GM23338 (cell line): ENCODE measurements at regions not wholly inside any gene's neighbourhood (a gene's known extent, or its start where the extent isn't known, plus 50 kb on each side); places are given as distances from the start of the nearest gene placed in this dataset.

ENCODE experiments used
- ATAC-seq: fragments of 200-7000 bp; cut with Tn5 transposase; 3 replicates; pipeline ENCODE4 v1.9.1; 2020
- DNase-seq: peaks from one replicate; pipeline ENCODE4 v3.0.0-alpha.2; 2015; ENCODE audit warnings: low spot score
- H2AFZ ChIP-seq: fragments of 200-600 bp; sonication (generic); 2 replicates; pipeline ENCODE4 v1.8.0; 2016; ENCODE audit warnings: antibody characterized with exemption, mild to moderate bottlenecking, moderate library complexity
- H3F3A ChIP-seq: fragments of 200-600 bp; sonication (generic); replicated peaks from 2 replicates; pipeline ENCODE4 v1.8.0; 2017; ENCODE audit warnings: antibody characterized with exemption, mixed run types, low read depth
- H3K27ac ChIP-seq: fragments of 200-600 bp; sonication (generic); 2 replicates; pipeline ENCODE4 v1.6.1; 2016; ENCODE audit warnings: low read depth
- H3K27me3 ChIP-seq: fragments of 200-600 bp; sonication (generic); 2 replicates; pipeline ENCODE4 v1.8.0; 2016; ENCODE audit warnings: mild to moderate bottlenecking, mixed run types, moderate library complexity; ENCODE audit not compliant: insufficient read depth
- H3K36me3 ChIP-seq: fragments of 200-600 bp; sonication (generic); 2 replicates; pipeline ENCODE4 v1.8.0; 2016; ENCODE audit warnings: mild to moderate bottlenecking; ENCODE audit not compliant: insufficient read depth
- H3K4me1 ChIP-seq: fragments of 200-600 bp; sonication (generic); 2 replicates; pipeline ENCODE4 v1.8.0; 2016; ENCODE audit warnings: mild to moderate bottlenecking, moderate library complexity; ENCODE audit not compliant: insufficient read depth
- H3K4me2 ChIP-seq: fragments of 200-600 bp; sonication (generic); 2 replicates; pipeline ENCODE4 v1.7.1; 2017; ENCODE audit warnings: mixed run types
- H3K4me3 ChIP-seq: fragments of 200-600 bp; sonication (generic); 2 replicates; pipeline ENCODE4 v1.6.1; 2016; ENCODE audit warnings: mixed run types
- H3K79me2 ChIP-seq: fragments of 200-600 bp; sonication (generic); replicated peaks from 2 replicates; pipeline ENCODE4 v1.8.0; 2017; ENCODE audit warnings: mild to moderate bottlenecking; ENCODE audit not compliant: insufficient read depth
- H3K9me2 ChIP-seq: fragments of 200-600 bp; sonication (generic); 2 replicates; pipeline ENCODE4 v1.8.0; 2017; ENCODE audit not compliant: insufficient read depth
- H4K20me1 ChIP-seq: fragments of 200-600 bp; sonication (generic); replicated peaks from 2 replicates; pipeline ENCODE4 v1.8.0; 2017; ENCODE audit warnings: mild to moderate bottlenecking; ENCODE audit not compliant: insufficient read depth
- H3K27ac Mint-ChIP-seq: 2 replicates; pipeline ENCODE4 v1.8.0; 2020; ENCODE audit warnings: inconsistent platforms, mild to moderate bottlenecking, moderate library complexity, mixed read lengths
- H3K27me3 Mint-ChIP-seq: 3 replicates; pipeline ENCODE4 v1.8.0; 2022; ENCODE audit warnings: low read depth, mild to moderate bottlenecking, moderate library complexity, mixed read lengths, inconsistent platforms; ENCODE audit not compliant: insufficient read depth, poor library complexity
- H3K36me3 Mint-ChIP-seq: 3 replicates; pipeline ENCODE4 v1.8.0; 2021; ENCODE audit warnings: low read depth, mild to moderate bottlenecking, inconsistent platforms, moderate library complexity, mixed read lengths
- H3K4me1 Mint-ChIP-seq: 3 replicates; pipeline ENCODE4 v1.8.0; 2020; ENCODE audit warnings: mild to moderate bottlenecking, inconsistent platforms, mixed read lengths
- H3K4me3 Mint-ChIP-seq: 3 replicates; pipeline ENCODE4 v1.8.0; 2021; ENCODE audit warnings: moderate library complexity, mild to moderate bottlenecking, inconsistent platforms, mixed read lengths
- H3K9me3 Mint-ChIP-seq: 3 replicates; pipeline ENCODE4 v1.8.0; 2020; ENCODE audit warnings: moderate library complexity, mild to moderate bottlenecking, inconsistent platforms, mixed read lengths
- CREB1 ChIP-seq: fragments of 250-450 bp; sonication (Bioruptor Pico); IDR thresholded peaks from 2 replicates; pipeline ENCODE4 v1.5.0; 2020; ENCODE audit warnings: low read depth, mild to moderate bottlenecking, moderate library complexity
- CTCF ChIP-seq, 2 experiments: fragments of 200-600 bp in 1 of 2; sonication (generic) in 1 of 2; conservative IDR thresholded peaks; 2 replicates each; pipeline versions ENCODE4 v1.5.1 to v1.6.1; 2016 to 2017; ENCODE audit warnings: antibody characterized with exemption in 2 of 2, low read depth in 2 of 2, mild to moderate bottlenecking in 2 of 2, moderate library complexity in 1 of 2
- ETS1 ChIP-seq: IDR thresholded peaks from 2 replicates; pipeline ENCODE4 v1.6.1; 2016; ENCODE audit warnings: antibody characterized with exemption
- EZH2 ChIP-seq: fragments of 200-600 bp; sonication (generic); IDR thresholded peaks from one replicate; pipeline ENCODE4 v1.8.0; 2017; ENCODE audit warnings: antibody characterized with exemption, mild to moderate bottlenecking, low read depth; ENCODE audit not compliant: unreplicated experiment
- EZH2phosphoT487 ChIP-seq: fragments of 200-600 bp; sonication (generic); IDR thresholded peaks from one replicate; pipeline ENCODE4 v1.8.1; 2018; ENCODE audit warnings: antibody characterized with exemption; ENCODE audit not compliant: unreplicated experiment
- JUNB ChIP-seq: IDR thresholded peaks from one replicate; pipeline ENCODE4 v1.6.1; 2016; ENCODE audit warnings: antibody characterized with exemption; ENCODE audit not compliant: unreplicated experiment
- NANOG ChIP-seq: IDR thresholded peaks from 2 replicates; pipeline ENCODE4 v1.6.1; 2016; ENCODE audit warnings: antibody characterized with exemption, borderline replicate concordance
- POLR2AphosphoS5 ChIP-seq: IDR thresholded peaks from 2 replicates; pipeline ENCODE4 v1.6.1; 2016; ENCODE audit warnings: antibody characterized with exemption, low read depth
- REST ChIP-seq: IDR thresholded peaks from one replicate; pipeline ENCODE4 v1.6.1; 2018; ENCODE audit warnings: antibody characterized with exemption; ENCODE audit not compliant: unreplicated experiment
- STAT1 ChIP-seq: IDR thresholded peaks from one replicate; pipeline ENCODE4 v1.6.1; 2016; ENCODE audit warnings: antibody characterized with exemption; ENCODE audit not compliant: unreplicated experiment
- ZNF114 ChIP-seq: fragments of 250-450 bp; sonication (Bioruptor Pico); IDR thresholded peaks from 2 replicates; pipeline ENCODE4 v1.5.0; 2020; ENCODE audit warnings: mild to moderate bottlenecking, moderate library complexity
- ZNF331 ChIP-seq: fragments of 250-450 bp; sonication (Bioruptor Pico); IDR thresholded peaks from 2 replicates; pipeline ENCODE4 v1.5.0; 2020; ENCODE audit warnings: low read depth, mild to moderate bottlenecking, moderate library complexity
- ZNF462 ChIP-seq: fragments of 250-450 bp; sonication (Bioruptor Pico); IDR thresholded peaks from 2 replicates; pipeline ENCODE4 v1.5.0; 2020; ENCODE audit warnings: mild to moderate bottlenecking, moderate library complexity

- Histone ChIP-seq H3K9me2 (no peaks in the 10 kb centered on the region), H3K27ac (no peak overlapping the region), H3K4me2 (no peak overlapping the region), H3F3A (no peaks in the 10 kb centered on the region), H3K4me1 (no peaks in the 10 kb centered on the region), H4K20me1 (no peaks in the 10 kb centered on the region), H3K36me3 (no peaks in the 10 kb centered on the region), H3K79me2 (no peaks in the 10 kb centered on the region), H3K4me3 (no peak overlapping the region), H3K27me3 (no peaks in the 10 kb centered on the region), H2AFZ (no peak overlapping the region)
- ATAC-seq (no peak), DNase-seq (no peak)
- Mint-ChIP-seq H3K9me3 (peaks cover 13% of the 10 kb centered on the region; the same call in 2 of the 3 replicates), H3K4me1 (no peaks in the 10 kb centered on the region), H3K4me3 (no peak overlapping the region), H3K27me3 (peaks cover 5% of the 10 kb centered on the region), H3K27ac (no peak overlapping the region), H3K36me3 (peaks cover 8% of the 10 kb centered on the region; the same call in 2 of the 3 replicates)
- TF ChIP-seq JUNB (no peak), ZNF331 (no peak), EZH2phosphoT487 (no peak), NANOG (no peak), CTCF (conservative IDR thresholded peaks at IDR 0.05; ENCODE audit: low read depth in 2 of 2) (no peak), ZNF114 (CRISPR knock-in tag) (no peak), ETS1 (no peak), CREB1 (no peak), STAT1 (no peak), POLR2AphosphoS5 (no peak), ZNF462 (CRISPR knock-in tag) (no peak), EZH2 (no peak), REST (no peak)
These were observed 1167.7 kb upstream of the ADGRB3 start for GRCh38 chr6:67467341-67467740.
